Omental fat pad (tissue), 3 donors: ENCODE measurements at regions not wholly inside any gene's neighbourhood (a gene's known extent, or its start where the extent isn't known, plus 50 kb on each side); places are given as distances from the start of the nearest gene placed in this dataset.
"Not testable (repeated sequence)": the region's sequence is repeated elsewhere in the genome, so short reads cannot be mapped to it uniquely, and the experiment has no call there.

Source experiments
- ATAC-seq: fragments of 150-250 bp; one replicate; pipeline ENCODE4 v1.9.1; 2016; ENCODE audit warnings: mild to moderate bottlenecking, moderate library complexity; ENCODE audit not compliant: low FRiP score
- DNase-seq: peaks from one replicate; pipeline ENCODE4 v3.0.0-alpha.2; 2019; ENCODE audit warnings: low spot score
- CTCF ChIP-seq, 3 donors: fragments of 450-650 bp; IDR thresholded peaks; one replicate each; pipeline ENCODE4 v1.5.1; 2016 to 2017; ENCODE audit warnings: antibody characterized with exemption in 3 of 3, mild to moderate bottlenecking in 3 of 3, moderate library complexity in 2 of 3

DNA sequence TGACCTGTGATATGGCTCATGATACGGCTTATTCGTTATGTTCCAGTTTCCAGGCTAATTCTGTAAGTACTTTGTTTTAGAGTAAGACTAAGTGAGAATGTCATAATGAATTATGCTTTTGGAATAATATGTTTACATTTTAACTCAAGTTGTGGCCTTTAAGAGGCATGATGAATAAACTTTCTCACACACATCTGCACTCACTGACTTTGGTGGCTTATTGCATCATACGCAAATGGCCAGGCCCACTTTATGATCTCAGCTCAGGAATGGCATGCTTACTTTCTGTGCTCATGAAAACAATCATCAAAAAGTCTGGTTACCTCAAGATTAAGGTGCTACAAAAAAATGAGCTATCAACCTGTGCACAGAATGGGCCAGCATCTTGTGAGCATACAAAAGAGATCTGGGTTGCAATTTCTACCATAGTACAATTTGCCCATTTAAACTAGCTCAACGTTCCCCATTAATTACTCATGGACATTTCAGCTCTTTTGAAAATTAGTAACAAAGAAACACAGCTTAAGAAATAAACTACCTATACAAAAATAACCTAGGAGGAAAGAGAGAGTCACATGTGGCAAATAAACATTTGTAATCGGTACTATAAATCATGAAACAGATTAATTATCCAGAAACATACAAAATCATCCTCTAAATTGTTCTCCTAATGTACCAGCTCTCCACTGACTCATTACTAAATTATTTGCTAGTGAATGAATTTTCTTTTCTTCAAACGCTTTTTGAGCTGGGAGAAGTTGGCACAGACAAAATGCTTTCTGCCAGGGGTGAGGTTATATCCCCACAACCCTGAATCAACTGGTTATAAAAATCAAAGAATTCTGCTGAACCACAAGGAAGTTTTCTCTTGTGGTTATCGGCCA, 439.0 kb upstream of the ADAMTS9 start:
- no peak for DNase-seq
- TF ChIP-seq CTCF (IDR thresholded peaks at IDR 0.05), result no peak
- peak; percentile 86 for ATAC-seq

GRCh38 chr3:65120156-65120555, 432.4 kb upstream of the ADAMTS9 start:
- ATAC-seq, DNase-seq: not testable (repeated sequence)

DNA sequence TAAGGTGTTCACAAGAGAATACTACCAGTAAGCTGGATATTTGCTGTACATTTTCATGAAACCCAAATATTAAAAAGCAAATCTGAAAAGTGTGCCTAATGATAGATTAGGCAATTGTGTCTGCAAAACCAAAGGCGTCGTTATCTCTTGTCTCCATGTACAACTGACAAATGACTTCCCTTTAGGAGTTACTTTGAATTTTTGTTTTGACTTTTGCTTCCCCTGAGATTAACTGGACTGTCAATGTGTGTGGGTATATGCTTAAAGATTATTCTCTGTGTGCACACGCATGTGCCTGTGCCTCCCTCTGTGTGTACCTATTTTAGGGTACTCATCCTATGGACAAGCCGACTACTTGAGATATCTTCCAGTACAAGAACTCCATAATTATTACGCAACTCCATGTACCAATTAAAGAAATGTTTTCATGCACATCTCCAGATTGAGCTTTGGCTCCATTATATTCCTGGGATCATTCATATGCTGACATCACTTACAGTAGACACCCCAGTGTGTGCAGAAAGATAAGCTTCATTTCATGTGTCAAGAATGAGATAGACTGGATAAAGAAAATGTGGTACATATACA, 431.2 kb upstream of the ADAMTS9 start:
- DNase-seq, result no peak
- TF ChIP-seq CTCF (IDR thresholded peaks at IDR 0.05), result no peak
- ATAC-seq, result no peak

DNA sequence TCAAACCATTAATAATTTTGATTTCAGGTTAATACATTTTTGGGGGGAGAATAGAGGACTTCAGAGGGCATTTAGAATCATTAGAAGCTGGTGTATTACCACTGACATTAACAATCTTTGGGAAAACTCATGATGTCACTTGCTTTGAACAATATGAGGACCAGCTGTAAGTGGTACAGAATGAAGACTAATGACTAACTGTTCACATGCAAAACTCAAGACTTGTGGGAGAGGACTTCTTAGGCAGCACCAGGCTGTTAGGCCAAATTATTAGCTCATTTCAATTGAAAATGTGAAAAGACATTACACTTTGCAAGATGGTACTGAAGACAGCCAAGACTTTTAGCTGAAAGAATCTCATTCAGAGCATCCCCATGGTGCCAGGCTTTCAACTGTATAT, 426.2 kb upstream of the ADAMTS9 start:
- no peak for ATAC-seq
- DNase-seq, result no peak
- TF ChIP-seq CTCF (IDR thresholded peaks at IDR 0.05), result no peak

DNA sequence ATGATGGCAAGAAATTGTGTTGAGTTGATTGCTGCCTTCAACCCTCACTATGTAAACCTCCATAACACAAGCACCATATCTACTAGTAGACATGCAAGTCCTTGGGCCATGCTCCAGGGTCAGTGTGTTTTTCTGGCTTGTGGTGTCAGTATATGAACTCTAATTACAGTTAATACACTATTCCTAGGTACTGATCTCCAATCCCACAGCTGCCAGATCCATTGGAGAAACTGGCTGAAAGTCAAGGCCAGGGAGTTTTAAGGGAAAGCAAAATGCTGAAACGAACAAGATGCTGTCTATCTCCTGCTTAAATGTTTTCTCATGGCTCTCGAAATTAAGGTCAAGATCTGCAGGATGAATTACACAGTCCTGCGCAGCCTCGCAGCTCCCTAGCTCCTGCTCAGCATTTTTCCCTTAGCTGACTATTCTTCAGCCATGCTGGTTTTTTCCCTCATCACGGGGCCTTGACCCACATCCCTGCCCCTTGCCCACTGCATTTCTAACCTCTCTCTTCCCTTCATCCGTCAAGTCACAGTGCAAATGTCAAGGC, 425.0 kb upstream of the ADAMTS9 start:
- ATAC-seq (no peak), DNase-seq (no peak)
- no peak for TF ChIP-seq CTCF (IDR thresholded peaks at IDR 0.05)

DNA sequence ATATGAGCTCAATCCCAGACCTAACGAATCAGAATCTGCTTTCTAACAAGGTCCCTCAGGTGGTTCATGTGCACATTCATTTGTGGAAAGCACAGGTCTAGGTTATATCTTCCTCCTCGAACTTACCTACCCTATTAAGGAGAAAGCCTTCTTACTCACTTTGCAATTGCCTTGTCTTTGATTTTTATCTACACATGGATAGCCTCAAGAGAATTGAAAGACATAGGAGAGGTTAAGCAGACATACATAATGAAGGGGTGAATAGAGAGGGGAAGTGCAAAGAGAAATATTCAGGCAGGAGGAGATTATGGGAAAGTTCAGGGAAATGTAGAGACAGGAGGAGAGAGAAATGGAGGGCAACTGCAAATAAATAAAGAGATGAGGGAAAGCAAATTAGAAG, 422.9 kb upstream of the ADAMTS9 start:
- no peak for TF ChIP-seq CTCF (IDR thresholded peaks at IDR 0.05)
- no peak for DNase-seq
- ATAC-seq, result no peak

DNA sequence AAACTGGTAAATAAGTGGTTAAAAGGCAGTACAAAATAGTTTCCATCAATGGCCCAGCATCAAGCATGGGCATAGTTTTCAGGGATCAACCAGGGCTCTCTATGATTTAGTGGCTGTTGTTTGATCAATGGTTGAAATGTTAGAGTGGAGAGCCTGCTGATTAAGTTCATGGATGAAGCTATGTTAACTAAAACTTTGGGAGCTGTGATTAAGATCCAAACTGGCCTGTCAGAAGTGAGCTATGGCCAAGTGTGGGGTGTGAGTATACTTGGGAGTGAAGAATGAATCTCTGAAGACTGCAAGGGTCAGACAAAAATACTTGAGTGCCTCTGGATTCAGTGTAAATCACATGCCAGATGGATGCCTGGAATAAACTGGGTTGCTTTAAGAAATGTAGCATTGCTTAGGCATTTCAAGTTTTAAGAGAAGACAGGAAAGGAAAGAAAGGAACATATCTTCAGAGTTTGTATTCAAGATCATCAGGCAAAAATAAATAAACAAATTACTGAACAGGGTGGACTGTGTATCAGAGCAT, 422.2 kb upstream of the ADAMTS9 start:
- ATAC-seq (peak; percentile 39), DNase-seq (no peak)
- TF ChIP-seq CTCF (IDR thresholded peaks at IDR 0.05), result no peak
